ENCODE measurements at regions not wholly inside any gene's neighbourhood (a gene's known extent, or its start where the extent isn't known, plus 50 kb on each side); places are given as distances from the start of the nearest gene placed in this dataset.
"Not testable (repeated sequence)": the region's sequence is repeated elsewhere in the genome, so short reads cannot be mapped to it uniquely, and the experiment has no call there.

- no peak for DNase-seq (ENCODE audit: low read depth)
Measured at GRCh38 chr1:193919827-193920226, 733.4 kb upstream of the B3GALT2 start.

GRCh38 chr1:193916452-193916851 lies 730.0 kb upstream of the B3GALT2 start:
- DNase-seq (ENCODE audit: low read depth) = no peak

- DNase-seq (ENCODE audit: low read depth) = no peak
Measured at GRCh38 chr1:193914871-193915270, 728.5 kb upstream of the B3GALT2 start.

GRCh38 chr1:193909406-193910082 lies 723.1 kb upstream of the B3GALT2 start:
- DNase-seq (ENCODE audit: low read depth) = no peak

- DNase-seq (ENCODE audit: low read depth) = no peak
Measured at GRCh38 chr1:193905288-193906085, 719.1 kb upstream of the B3GALT2 start.

- DNase-seq (ENCODE audit: low read depth) = no peak
Measured at GRCh38 chr1:193891788-193892187, 705.4 kb upstream of the B3GALT2 start.

GRCh38 chr1:193890935-193891334 lies 704.5 kb upstream of the B3GALT2 start:
- DNase-seq (ENCODE audit: low read depth) = no peak

GRCh38 chr1:193884848-193885558 lies 698.6 kb upstream of the B3GALT2 start:
- no peak for DNase-seq (ENCODE audit: low read depth)

GRCh38 chr1:193877920-193878319 lies 691.5 kb upstream of the B3GALT2 start:
- DNase-seq (ENCODE audit: low read depth) = not testable (repeated sequence)

- DNase-seq (ENCODE audit: low read depth) = no peak
Measured at GRCh38 chr1:193868425-193868824, 682.0 kb upstream of the B3GALT2 start.

GRCh38 chr1:193856261-193856660 lies 669.8 kb upstream of the B3GALT2 start:
- no peak for DNase-seq (ENCODE audit: low read depth)

GRCh38 chr1:193850745-193851144 lies 664.3 kb upstream of the B3GALT2 start:
- no peak for DNase-seq (ENCODE audit: low read depth)

- DNase-seq (ENCODE audit: low read depth) = no peak
Measured at GRCh38 chr1:193846876-193847604, 660.6 kb upstream of the B3GALT2 start.

- DNase-seq (ENCODE audit: low read depth) = no peak
Measured at GRCh38 chr1:193846411-193846810, 660.0 kb upstream of the B3GALT2 start.

GRCh38 chr1:193841857-193842256 lies 655.4 kb upstream of the B3GALT2 start:
- no peak for DNase-seq (ENCODE audit: low read depth)

GRCh38 chr1:193831465-193831864 lies 645.1 kb upstream of the B3GALT2 start:
- no peak for DNase-seq (ENCODE audit: low read depth)

- no peak for DNase-seq (ENCODE audit: low read depth)
Measured at GRCh38 chr1:193827516-193827915, 641.1 kb upstream of the B3GALT2 start.

GRCh38 chr1:193819376-193819775 lies 633.0 kb upstream of the B3GALT2 start:
- DNase-seq (ENCODE audit: low read depth) = no peak

GRCh38 chr1:193807208-193807607 lies 620.8 kb upstream of the B3GALT2 start:
- DNase-seq (ENCODE audit: low read depth) = no peak

- no peak for DNase-seq (ENCODE audit: low read depth)
Measured at GRCh38 chr1:193806079-193807048, 620.0 kb upstream of the B3GALT2 start.

Measured in T follicular helper cell (primary cell).